Lower leg skin (tissue), 4 donors: ENCODE measurements at regions not wholly inside any gene's neighbourhood (a gene's known extent, or its start where the extent isn't known, plus 50 kb on each side); places are given as distances from the start of the nearest gene placed in this dataset.

Experiments used
- DNase-seq, 2 donors: peaks; one replicate each; pipeline ENCODE4 v3.0.0-alpha.2; 2019; ENCODE audit warnings: low spot score in 2 of 2
- H3K4me3 ChIP-seq: fragments of 200-600 bp; sonication (generic); 2 replicates; pipeline ENCODE4 v1.5.1; 2017; ENCODE audit warnings: mild to moderate bottlenecking, low read depth; ENCODE audit not compliant: poor library complexity, severe bottlenecking
- CTCF ChIP-seq, 3 donors: fragments of 450-650 bp; IDR thresholded peaks; one replicate each; pipeline ENCODE4 v1.5.1; 2016; ENCODE audit warnings: antibody characterized with exemption in 3 of 3, mild to moderate bottlenecking in 3 of 3, moderate library complexity in 2 of 3
- POLR2A ChIP-seq, 2 donors: fragments of 450-650 bp; IDR thresholded peaks; one replicate each; pipeline ENCODE4 v1.6.1; 2016 to 2017; ENCODE audit warnings: antibody characterized with exemption in 2 of 2, mild to moderate bottlenecking in 1 of 2, moderate library complexity in 1 of 2
- WGBS, 2 donors: methylation state at CpG; one replicate each; pipeline ENCODE4 v1.1.5; 2018; 5-methylcytosine and 5-hydroxymethylcytosine counted together
- intact Hi-C: fragments of 100-400 bp; cut with DNase I; formaldehyde crosslinking; loops from one replicate; pipeline ENCODE4 v1.15.0; 2023; ENCODE audit warnings: low total_unique reads
- microRNA-seq, 2 donors: library from miRNA; unstranded; fragments of <30 nt; microRNA quantifications; one replicate each; pipeline ENCODE4, GENCODE V29; 2016; ENCODE audit warnings: borderline replicate concordance in 2 of 2, borderline number of aligned reads in 1 of 2

- DNase-seq, result no peak
- 60 to 75% methylated on average over 1 of the region's 1 CpG for WGBS, 2 donors
- H3K4me3 ChIP-seq, result no peak overlapping the region
- intact Hi-C loops, result no loop called here
- TF ChIP-seq CTCF (IDR thresholded peaks at IDR 0.05) (no peak), POLR2A (IDR thresholded peaks at IDR 0.05) (no peak)
Observed at GRCh38 chr12:16658699-16659098, 52.7 kb upstream of the LMO3 start.

Small RNA genes lying in the stretch of these regions (microRNA-seq; reads per million reads assigned to microRNA genes)
- 0 reads per million in 2 donors for gene MIR3974
